Stromal cell of bone marrow (primary cell): ENCODE measurements at regions not wholly inside any gene's neighbourhood (a gene's known extent, or its start where the extent isn't known, plus 50 kb on each side); places are given as distances from the start of the nearest gene placed in this dataset.

ENCODE experiments used
- DNase-seq: peaks from one replicate; pipeline ENCODE4 v3.0.0-alpha.2; 2012; ENCODE audit warnings: low read depth

DNA sequence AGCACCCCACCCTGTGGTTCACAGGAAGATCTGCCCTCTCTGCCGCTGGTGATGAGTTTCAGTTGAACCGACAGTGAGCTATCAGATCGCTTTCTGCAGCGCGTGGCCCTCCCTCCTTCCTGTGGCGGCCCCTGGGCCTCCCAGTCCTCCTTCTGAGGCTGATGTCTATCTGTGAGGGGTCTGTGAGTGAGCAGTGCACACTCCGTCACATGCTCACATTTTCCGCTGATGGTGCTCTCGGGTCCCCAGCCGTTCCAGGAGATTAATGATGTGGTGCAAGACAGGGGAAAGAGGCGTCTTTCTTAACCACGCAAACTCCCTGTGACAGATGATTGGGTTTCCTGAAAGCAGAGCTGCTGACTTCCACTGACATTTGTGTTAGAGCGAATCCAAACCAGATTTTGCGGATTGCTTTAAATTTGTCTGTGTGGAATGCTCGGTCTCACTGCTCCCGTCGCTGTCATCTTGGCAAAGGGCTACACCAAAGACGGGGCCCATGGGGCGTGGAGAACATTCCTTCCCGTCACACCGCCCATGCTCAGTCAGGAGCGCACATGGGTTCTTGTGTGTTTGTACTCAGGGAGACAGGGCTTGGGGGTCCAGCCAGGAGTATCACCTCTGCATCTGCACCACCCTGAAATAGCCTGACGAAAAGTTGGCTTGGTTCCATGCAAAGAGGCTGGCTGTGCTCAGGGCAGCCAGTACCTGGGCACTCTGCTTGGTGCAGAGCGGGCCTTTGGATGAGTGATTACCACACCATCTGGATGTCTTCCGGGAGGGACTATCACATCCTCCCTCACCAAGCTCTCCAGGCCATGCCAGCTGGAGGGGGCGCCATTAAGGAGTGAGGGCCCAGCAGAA lies 154.7 kb upstream of the HS6ST1 start:
- DNase-seq = peak; percentile 44

DNA sequence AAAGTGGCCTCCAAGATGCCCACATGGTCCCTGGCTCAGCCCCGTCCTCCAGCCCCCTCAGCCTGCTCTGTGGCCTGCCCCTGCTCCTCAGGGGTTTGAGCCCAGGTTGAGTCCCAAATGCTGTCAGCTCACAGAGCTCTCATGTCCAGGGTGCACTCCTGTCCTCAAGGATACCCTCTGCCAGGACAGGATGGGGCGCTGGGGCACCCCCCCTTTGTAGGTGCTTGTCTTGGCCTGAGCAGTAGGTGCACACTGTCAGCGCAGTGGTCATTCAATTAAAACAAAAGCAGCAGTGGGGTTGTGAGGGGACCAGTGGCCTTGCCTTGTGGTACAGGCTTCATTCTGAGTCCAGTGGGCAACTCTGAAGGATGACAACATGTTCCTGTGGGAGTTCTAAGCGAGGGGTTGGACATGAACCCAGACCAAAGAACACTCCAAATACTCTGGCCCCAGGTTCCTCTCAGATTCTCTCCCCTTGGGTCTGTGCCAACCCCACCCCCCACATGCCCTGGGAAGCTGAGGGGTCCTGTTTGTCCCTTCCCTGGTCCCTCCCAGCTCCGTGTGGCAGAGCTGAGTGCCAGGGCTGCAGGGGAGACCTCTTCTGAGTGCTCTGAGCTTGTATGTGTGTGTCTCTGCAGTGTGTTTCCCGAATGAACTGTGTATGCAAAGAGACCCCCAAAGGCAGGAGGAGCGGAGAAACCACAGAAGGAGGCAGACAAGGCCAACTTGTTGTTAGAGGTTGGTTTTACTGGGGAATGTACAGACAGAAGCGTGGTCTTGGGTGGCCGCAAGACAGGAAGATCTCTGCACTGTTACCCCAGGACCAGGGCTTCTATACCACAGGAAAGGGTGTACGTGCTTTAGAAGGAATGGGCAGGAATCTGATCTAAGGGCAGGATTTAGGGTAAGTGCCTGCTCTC lies 155.6 kb upstream of the HS6ST1 start:
- DNase-seq = no peak

DNA sequence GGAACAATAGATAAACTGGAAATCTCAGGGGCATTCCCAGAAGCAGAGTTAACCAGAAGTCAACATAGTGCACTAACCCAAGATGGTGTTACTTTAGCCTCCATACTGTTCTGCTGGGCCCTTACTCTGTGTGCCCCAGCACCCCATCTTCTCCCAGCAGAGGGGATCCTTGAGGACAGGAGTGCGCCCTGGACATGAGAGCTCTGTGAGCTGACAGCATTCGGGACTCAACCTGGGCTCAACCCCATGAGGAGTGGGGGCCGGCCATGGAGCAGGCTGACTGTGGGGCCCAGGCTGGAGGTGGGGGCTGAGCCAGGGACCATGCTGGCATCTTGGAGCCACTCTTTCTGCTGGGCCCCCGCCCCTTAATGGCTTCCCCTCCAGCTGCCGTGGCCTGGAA lies 156.3 kb upstream of the HS6ST1 start:
- DNase-seq = no peak

DNA sequence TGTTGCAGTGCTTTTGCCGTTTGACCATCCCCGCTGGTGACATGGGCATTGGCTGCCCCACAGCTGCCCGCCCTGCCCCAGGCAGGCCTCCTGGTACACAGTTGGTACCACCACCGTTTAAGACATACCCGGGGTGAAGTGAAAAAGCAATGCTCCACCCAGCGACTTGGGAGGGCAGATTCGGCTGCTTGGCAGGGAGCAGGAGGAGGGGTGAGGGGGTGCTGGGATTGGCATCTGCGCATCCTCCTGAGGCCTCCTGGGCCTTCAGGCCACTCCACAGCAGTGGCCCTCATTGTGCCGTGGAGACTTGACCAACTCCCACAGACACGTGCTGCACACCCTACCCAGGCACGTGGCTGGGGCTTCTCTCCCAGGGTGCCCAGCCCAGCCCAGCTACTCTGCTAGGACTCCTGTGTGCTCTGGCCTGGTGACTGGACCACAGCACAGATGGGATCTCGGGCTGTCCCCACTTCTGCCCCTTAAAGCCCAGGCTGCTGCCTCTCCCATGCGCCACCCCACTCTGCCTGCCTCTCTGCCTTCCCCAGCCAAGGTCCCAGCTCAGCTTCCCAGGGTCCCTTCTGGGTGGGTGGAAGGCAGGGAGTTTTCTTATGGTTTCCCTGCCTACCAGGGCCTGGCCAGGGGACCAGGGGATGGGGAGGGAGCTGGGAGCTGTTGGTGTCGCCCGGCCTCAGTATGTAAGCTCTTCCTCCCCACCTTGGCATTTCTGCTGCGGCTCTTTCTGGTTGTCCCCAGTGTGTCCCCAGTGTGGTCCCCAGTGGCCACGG lies 157.0 kb upstream of the HS6ST1 start:
- no peak for DNase-seq

DNA sequence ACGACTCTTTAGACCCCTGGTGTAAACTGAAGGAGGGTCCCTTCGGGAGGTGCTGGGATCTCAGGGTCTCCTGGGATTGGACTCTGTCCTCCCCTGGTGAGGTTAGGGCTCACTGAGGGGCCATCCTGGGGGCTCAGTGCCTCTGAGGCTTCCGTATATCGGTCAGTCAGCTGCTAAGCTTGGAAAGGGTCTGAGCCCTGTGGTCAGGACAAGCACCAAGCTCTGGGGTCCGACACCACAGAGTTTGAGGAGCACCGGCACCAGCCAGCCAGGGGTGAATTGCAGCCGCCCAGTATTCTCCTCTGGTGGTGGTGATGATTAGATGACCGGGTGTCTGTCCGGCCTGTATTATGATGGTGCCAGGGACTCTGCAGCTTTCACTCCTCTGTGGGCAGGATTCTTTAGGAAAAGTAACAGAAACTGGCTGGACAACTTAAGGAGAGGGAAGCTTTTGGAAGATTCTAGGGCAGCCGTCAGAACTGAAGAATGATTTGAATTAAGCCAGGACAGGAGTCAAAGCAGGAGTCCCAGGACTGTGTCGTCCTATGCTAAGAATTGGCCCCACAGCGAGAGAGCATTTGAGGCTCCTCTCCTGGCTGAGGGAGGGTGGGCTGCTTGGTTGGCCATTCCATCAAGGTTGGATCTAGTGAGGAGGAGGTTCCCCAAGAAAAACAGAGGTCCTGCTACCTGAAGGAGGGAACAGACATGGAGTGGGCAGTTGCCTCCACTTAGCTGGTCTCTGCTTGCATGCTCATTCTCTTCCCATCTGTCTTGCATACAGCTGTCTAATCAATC lies 158.6 kb upstream of the HS6ST1 start:
- DNase-seq = no peak

DNA sequence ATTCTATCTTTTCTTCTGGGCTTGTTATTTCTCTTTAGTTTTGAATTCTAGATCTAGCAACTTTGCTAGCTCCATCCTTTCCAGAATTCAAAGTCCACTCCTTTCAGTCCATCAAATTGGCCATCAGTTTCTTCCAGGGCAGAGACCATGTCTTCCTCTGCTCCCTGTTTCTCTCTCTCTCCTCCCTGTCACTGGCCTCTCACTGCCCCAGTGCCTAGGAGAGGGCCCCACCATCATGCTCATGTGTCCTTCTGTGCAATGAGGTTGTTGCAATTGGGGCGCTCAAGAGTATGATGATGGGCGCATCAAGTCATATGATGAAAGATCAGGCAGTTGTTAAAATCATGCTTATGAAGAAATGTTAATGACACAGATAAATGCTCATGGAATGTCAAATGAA lies 159.2 kb upstream of the HS6ST1 start:
- no peak for DNase-seq

DNA sequence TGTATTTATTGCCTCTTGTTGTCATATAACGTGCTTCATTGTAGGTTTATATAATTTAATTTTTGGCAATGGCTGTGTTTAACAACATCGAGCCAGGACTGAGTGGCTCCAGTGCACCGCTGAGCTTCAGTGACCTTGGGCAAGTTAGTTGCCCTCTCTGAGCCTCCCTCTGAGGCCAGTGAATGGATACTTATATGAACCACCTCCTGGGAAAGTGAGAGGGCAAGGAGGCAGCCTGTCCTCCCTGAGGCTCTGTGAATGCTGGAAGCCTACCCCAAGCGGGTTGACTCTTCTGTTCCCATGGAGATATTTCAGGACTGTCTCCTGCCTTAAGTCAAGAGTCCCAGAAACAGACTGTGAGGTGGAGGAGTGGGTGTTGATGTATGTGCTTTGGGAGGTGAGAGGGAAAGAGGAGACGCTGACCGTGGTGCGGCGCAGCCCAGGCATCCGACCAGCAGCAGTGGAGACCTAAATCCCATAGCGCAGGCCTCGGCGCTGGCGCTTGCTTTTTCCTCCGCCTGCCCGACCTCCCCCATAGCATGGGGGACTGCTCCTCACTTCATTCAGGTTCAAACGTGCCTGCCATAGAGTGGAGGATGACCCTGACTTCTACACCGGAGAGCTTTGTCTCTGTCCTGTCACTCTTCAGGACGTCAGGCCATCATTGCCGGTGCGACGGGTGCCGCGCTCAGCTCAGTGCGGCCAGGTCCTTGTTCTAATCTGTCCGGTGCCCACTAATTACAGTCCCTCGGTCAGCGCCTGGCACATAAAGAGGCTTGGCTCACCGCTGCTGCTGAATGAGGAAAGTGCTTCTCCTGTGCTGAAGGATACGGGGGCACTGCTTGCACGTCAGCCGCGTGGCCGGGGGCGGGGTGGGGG lies 167.3 kb upstream of the HS6ST1 start:
- DNase-seq = no peak

DNA sequence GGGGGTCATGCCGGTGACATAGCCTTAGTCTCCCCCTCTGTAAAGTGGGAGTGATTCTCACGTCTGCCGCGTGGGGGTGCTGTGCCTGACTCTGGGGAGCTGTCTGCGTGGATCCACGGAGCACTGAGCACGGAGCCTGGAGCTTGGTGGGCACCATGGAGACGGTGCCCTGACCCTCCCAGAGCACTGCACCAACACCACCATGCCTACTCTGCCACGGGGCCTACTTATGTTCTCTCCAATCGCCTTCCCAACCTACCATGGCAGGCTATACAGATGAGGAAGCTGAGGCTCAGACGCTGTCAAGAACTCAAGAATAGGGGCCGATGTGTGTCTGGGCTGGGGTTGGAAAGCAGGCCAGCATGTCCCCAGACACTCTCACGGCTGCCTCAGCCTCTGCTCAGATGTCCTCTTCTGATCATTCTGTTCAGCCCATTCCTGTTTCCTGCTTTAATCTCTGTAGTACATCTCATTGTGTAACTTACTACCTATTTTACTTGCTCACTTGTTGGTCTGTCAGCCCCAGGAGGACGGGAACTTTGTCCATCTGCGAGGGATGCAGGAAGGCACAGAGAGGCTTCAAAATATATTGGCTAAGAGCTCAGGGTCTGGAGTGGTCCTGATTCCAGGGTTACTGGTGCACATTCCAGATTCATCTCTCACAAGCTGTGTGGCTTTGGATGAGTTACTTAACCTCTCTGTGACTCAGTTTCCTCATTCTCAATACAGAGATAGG lies 168.1 kb upstream of the HS6ST1 start:
- DNase-seq = no peak

DNA sequence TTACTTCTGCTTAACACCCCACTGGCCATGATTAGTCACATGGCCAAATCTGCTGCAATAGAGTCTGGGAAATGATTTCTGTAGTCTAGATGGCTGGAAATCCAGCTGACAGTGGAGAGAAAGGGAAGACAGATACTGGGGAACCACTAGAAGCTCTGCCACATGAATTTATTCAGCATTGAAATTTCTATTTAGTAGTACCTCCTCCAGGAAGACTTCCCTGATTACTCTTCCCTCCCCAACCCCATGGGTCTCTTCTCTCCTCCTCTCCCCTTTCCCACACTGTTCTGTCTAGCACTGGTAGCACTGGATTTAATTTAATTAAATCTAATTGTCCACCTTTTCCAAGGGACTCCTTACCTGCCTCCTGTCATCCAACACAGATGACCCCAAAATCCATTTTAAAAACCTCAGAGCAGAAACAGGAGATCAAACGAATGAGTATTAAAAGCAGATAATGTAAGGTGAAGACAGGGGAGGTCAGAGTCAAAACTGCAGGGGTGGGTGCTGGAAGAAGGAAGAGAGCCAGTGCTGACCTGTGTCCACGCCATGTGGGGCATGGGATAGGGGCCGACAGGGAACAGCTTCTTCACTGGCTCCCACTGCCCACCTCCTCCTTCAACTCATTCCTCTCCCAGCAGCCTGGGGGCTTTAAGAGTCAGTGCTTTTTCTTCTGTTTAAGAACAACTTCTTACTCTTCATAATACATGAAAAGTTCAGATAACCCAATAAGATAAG lies 169.2 kb upstream of the HS6ST1 start:
- no peak for DNase-seq

DNA sequence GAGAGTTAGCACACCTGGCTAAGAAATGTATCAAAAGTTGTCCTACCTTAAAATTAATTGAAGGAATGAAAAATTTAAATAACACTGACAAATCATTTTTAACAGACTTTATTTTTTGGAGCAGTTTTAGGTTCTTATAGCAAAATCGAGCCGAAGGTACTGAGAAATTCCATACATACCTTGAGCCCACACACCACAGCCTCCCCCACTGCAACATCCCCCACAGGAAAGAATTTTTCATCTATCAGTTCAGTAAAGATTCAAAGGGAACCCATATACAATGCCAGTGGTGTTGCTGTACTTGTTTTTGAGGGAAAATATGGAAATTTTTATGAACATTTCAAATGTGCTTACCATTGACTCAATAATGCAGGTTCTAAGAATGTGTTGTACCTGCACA lies 169.8 kb upstream of the HS6ST1 start:
- DNase-seq = no peak

DNA sequence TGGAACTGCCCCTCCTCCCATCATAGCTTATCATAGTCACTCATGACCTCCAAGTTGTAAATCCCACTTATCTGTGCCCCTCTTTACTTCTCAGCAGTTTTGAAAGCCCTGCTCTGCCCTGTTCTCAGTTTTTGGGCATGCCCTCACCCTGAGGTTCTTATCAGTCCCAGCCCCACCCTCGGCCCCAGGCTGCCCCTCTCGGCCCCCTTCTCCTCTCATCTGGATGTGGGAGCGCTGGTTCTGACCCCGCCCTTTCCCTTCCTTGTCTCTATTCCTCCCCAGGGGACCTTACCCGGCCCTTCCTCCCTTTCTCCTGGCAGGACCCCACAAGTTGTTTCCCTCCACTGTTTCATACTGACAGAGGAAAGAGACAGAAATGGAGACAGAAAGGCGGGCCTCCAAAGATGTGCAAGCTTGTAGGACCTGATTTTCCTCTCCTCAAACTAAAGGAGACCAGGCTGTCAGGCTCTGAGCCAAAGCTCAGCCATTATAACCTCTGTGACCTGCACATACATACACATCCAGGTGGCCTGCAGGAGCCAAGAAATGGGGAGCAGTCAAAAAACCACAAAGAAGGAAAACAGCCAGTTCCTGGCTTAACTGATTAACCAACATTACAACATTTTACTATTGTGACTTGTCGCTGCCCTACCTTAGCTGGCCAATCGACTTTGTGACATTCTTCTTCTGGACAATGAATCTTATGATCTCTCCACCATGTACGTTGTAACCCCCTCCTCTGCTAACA lies 171.0 kb upstream of the HS6ST1 start:
- DNase-seq = no peak

DNA sequence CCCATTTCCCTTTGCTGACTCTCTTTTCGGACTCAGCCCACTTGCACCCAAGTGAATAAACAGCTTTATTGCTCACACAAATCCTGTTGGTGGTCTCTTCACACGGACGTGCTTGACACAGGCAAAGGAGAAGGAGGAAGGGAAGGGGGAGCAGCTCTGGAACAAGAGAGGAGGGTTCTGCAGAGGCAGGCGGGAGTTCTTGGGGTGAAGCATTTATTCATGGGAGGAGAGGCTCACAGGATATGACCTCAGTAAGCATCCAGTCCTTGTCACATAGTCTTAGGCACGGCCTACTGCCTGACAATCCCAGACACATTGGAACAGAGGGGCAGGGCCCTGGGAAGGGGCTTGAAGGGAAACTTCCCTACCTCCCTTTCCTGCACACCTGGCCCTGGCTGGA lies 171.7 kb upstream of the HS6ST1 start:
- DNase-seq = no peak

DNA sequence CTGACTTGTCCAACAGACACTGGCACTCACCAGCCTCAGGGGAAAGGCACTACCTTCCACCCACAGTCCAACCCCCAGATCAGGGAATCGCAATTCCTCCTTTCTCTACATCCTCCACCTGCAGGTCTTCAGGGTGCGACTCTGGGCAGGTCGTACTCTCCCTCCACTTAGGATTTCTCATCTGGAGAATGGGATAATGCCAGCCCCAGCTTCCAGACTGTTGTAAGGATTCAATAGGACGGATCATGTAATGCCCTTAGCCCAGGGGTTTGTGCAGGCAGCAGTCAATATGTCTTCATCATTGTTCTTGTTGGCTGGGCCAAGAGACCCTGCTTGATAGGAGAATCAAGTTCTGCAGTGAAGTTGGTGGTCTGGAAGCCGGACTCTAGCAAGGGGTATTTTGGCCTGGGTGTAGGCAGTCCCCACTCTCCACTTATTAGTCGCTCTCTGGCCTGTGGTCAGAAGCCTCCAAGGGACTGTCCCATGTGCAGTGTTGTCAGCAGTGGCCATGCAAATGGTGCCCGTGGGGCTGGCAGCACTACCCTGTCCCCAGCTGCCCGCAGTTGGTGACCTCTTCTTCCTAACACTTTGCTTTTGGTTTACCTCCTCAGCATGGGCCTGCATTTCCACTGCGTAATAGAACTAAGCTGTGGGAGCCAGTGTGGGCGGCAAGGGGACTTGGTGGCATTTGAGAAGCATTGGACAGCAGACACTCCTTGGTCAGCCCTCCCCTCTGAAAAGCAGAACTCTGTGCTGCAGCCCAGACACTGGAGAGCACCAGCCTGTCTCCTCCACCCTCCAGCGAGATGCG lies 172.4 kb upstream of the HS6ST1 start:
- DNase-seq = no peak

DNA sequence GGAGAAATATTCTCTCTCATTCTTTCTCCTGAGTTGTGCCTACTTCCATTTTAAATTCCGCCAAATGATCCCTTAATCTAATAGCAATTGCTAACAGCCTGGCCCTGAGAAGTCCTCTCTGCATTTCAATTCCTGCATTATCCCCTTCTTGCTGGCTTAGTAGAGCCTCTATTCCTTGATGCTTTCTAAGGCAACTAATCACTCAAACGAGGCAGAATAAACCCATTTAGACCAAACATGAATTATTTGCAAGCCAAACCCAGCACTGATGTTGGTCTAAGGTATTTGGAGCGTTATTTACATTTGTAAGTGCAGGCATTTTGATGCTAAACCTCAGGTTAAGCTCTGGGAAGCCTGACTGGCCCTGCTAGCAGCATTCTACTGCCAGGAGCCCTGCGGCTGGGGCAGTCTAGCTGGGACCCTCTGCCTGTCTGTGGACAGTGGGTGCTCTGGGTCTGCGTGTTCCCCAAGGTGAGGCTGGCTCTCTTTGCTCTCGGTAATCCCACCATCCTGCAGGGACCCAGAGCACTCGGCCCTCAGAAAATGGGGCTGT lies 173.1 kb upstream of the HS6ST1 start:
- no peak for DNase-seq

DNA sequence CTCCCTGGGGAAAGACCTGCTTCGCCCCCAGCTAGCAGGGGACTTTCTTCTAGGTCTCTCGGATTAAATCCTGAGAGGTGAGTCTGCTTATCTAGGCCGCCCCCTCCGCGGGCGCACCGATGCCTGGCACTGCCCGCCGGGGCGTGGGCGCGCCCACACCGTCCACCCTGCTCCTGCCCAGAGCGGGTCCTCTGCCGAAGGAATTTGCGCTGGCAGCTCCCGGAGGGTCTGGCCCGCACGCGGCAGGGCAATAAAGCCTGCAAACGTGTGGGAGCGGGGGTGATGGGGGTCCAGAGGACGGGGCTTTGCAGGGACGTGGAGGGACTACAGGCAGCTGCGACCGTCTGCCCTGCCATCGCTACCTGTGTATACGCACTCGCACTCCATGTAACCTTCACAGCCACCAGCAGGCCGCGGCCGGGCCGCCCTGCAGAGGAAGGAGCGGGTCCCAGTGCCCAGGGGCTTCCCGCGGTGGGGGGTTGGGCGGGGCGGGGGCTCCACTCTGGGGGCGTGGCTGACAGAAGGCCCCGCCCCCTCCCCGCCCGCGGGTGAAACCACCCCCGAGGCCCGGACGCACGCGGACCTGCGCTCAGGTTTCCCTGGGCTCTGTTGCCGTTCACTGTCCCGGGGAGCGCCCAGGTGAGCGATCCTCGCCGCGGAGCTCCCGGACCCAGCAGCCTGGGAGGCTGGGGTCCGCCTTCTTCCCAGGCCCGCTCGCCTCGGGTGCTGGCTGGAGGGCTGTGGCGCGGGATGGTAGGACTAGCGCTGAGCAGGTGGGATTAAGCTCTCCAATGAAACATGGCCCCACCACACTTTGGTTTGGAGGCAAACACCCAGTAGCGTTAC lies 174.5 kb upstream of the HS6ST1 start:
- no peak for DNase-seq

DNA sequence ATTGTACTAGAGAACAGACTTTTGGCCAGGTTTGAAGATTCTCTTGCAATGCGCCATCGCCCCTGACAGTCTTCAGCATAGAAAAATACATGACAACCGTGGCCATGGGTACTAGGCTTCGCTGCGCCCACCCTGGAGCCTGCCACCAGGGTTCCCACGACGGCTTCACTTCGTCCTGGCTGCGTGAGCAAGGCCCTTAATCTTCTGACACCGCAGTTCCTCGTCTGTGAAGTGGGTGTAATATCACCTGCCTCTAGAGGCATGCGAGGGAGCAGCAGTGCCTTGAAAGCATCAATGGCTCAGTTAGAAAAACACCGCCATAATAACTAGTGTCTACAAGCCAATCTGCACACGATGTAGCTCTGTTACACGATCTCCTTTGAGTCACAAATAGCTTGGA lies 175.2 kb upstream of the HS6ST1 start:
- no peak for DNase-seq
